ENCODE measurements at regions not wholly inside any gene's neighbourhood (a gene's known extent, or its start where the extent isn't known, plus 50 kb on each side); places are given as distances from the start of the nearest gene placed in this dataset.

DNA sequence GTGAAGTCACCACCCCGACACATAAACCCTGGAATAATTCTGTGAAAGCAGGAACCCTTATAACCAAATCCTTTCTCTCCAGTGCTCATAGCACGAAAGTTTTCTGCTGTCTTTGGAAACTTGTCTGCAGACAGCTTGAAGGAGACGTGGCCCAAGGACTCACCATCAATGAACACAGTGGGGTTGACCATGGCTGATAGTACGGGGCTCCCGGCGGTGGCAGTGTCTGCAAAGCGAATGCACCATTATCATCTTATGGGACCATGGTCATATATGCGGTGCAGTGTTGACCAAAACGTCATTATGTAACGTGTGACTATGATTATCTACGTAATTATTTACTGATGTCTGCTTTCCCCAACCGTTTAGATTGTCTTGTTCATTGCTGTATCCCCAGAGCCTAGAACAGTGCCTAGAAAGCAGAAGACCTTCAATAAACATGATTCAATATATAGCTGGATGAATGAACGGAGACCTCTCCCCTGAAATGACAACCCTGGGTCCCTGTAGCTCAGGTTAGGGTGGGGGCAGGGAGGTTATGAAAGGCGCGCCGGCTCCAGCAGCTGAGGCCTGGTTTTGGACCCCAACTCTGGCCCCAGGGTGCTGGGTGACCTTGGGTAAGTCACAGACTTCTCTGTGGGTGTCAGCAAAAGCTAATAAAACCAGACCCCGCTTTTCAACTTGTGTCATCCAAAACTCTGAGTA, 128.4 kb upstream of the ZBTB40 start:
- no peaks in the 10 kb centered on the region for H3K9me3 ChIP-seq (ENCODE audit: control insufficient read depth, insufficient read depth, low read length)
- no peaks in the 10 kb centered on the region; the same call in 1 of the 2 replicates for H3K27me3 ChIP-seq (ENCODE audit: control insufficient read depth, low read length)
- H3K9me2 ChIP-seq (replicated peaks; ENCODE audit: control insufficient read depth, low read length): no peaks in the 10 kb centered on the region
- no peak overlapping the region for H3K27ac ChIP-seq (ENCODE audit: low read depth, low read length)
- H3K4me1 ChIP-seq (ENCODE audit: control insufficient read depth, low read length): no peaks in the 10 kb centered on the region
- H3K79me2 ChIP-seq (ENCODE audit: control insufficient read depth, low read length): no peaks in the 10 kb centered on the region
- no peak overlapping the region for H3K4me2 ChIP-seq (ENCODE audit: low read length)
- H3K4me3 ChIP-seq (ENCODE audit: low read length): no peak overlapping the region
- H3K36me3 ChIP-seq (ENCODE audit: control insufficient read depth, low read length): no peaks in the 10 kb centered on the region
- H4K20me1 ChIP-seq (ENCODE audit: control insufficient read depth, insufficient read depth, low read depth, low read length): no peaks in the 10 kb centered on the region
- no peak for TF ChIP-seq EZH2phosphoT487 (IDR thresholded peaks at IDR 0.05; ENCODE audit: borderline replicate concordance, low read length)
- no peaks in the 10 kb centered on the region for H3F3A ChIP-seq (ENCODE audit: control insufficient read depth, insufficient read depth)

DNA sequence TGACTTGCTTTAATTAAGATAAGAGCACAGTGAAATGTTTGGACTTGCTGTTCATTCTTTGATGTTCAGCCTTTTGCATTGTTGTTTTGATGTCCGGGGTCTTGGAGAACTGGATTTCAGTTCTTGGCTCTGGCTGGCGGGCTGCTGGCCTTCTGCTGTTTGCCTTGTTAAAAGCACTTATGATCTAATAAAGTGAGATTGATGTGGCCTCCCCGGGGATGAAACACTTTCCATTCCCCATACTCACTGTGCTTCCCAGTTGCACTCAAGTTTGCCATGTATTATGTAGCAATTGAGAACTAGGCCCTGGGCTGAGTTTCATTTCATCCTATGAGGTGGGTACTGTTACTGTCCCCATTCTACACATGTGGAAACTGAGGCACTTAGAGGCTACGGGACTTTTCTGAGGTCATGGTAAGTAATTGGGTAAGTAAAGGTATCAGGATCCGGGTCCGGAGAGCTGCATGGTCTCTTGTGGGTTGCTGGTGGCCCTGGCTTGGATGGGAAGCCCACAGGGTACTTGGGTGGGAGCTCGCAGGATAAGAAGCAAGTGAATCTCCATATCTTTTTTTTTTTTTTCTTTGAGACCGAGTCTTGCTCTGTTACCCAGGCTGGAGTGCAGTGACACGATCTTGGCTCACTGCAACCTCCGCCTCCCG, 127.7 kb upstream of the ZBTB40 start:
- Histone ChIP-seq H3F3A (ENCODE audit: control insufficient read depth, insufficient read depth) (no peaks in the 10 kb centered on the region), H3K9me3 (ENCODE audit: control insufficient read depth, insufficient read depth, low read length) (no peaks in the 10 kb centered on the region), H3K79me2 (ENCODE audit: control insufficient read depth, low read length) (no peaks in the 10 kb centered on the region), H3K4me3 (ENCODE audit: low read length) (no peak overlapping the region), H3K4me2 (ENCODE audit: low read length) (no peak overlapping the region), H3K36me3 (ENCODE audit: control insufficient read depth, low read length) (no peaks in the 10 kb centered on the region), H3K27me3 (ENCODE audit: control insufficient read depth, low read length) (no peaks in the 10 kb centered on the region; the same call in 1 of the 2 replicates), H4K20me1 (ENCODE audit: control insufficient read depth, insufficient read depth, low read depth, low read length) (no peaks in the 10 kb centered on the region), H3K9me2 (replicated peaks; ENCODE audit: control insufficient read depth, low read length) (no peaks in the 10 kb centered on the region), H3K27ac (ENCODE audit: low read depth, low read length) (no peak overlapping the region), H3K4me1 (ENCODE audit: control insufficient read depth, low read length) (no peaks in the 10 kb centered on the region)
- TF ChIP-seq EZH2phosphoT487 (IDR thresholded peaks at IDR 0.05; ENCODE audit: borderline replicate concordance, low read length) (no peak), CTCF (IDR thresholded peaks at IDR 0.05; ENCODE audit: low read depth, low read length, poor library complexity, severe bottlenecking) (no peak)

- no peaks in the 10 kb centered on the region for H3K9me2 ChIP-seq (replicated peaks; ENCODE audit: control insufficient read depth, low read length)
- H3K4me1 ChIP-seq (ENCODE audit: control insufficient read depth, low read length): no peaks in the 10 kb centered on the region
- H3K27me3 ChIP-seq (ENCODE audit: control insufficient read depth, low read length): no peaks in the 10 kb centered on the region; the same call in 1 of the 2 replicates
- H3K4me3 ChIP-seq (ENCODE audit: low read length): no peak overlapping the region
- H3K4me2 ChIP-seq (ENCODE audit: low read length): no peak overlapping the region
- H3K27ac ChIP-seq (ENCODE audit: low read depth, low read length): no peak overlapping the region
- no peaks in the 10 kb centered on the region for H4K20me1 ChIP-seq (ENCODE audit: control insufficient read depth, insufficient read depth, low read depth, low read length)
- H3F3A ChIP-seq (ENCODE audit: control insufficient read depth, insufficient read depth): no peaks in the 10 kb centered on the region
- TF ChIP-seq CTCF (IDR thresholded peaks at IDR 0.05; ENCODE audit: low read depth, low read length, poor library complexity, severe bottlenecking) (no peak), EZH2phosphoT487 (IDR thresholded peaks at IDR 0.05; ENCODE audit: borderline replicate concordance, low read length) (no peak)
- no peaks in the 10 kb centered on the region for H3K36me3 ChIP-seq (ENCODE audit: control insufficient read depth, low read length)
- no peaks in the 10 kb centered on the region for H3K9me3 ChIP-seq (ENCODE audit: control insufficient read depth, insufficient read depth, low read length)
- no peaks in the 10 kb centered on the region for H3K79me2 ChIP-seq (ENCODE audit: control insufficient read depth, low read length)
Observed at GRCh38 chr1:22325531-22326371, 125.9 kb upstream of the ZBTB40 start.
